ENCODE measurements at regions not wholly inside any gene's neighbourhood (a gene's known extent, or its start where the extent isn't known, plus 50 kb on each side); places are given as distances from the start of the nearest gene placed in this dataset.

- Histone ChIP-seq H3K36me3 (ENCODE audit: low read depth) (no peaks in the 10 kb centered on the region), H3K27ac (no peak overlapping the region), H3K4me2 (ENCODE audit: unreplicated experiment) (no peak overlapping the region), H3K79me2 (ENCODE audit: insufficient read depth) (no peaks in the 10 kb centered on the region), H3F3A (ENCODE audit: insufficient read depth) (peaks cover 17% of the 10 kb centered on the region), H3K4me3 (no peak overlapping the region), H4K20me1 (ENCODE audit: insufficient read depth) (no peaks in the 10 kb centered on the region), H3K27me3 (replicated peaks; ENCODE audit: insufficient read depth) (no peaks in the 10 kb centered on the region), H3K4me1 (ENCODE audit: insufficient read depth) (peaks cover 23% of the 10 kb centered on the region), H3K9ac (no peak overlapping the region), H2AFZ (no peak overlapping the region), H3K9me2 (ENCODE audit: insufficient read depth) (no peaks in the 10 kb centered on the region), H3K9me3 (ENCODE audit: low read depth) (no peaks in the 10 kb centered on the region)
- TF ChIP-seq EZH2phosphoT487 (IDR thresholded peaks at IDR 0.05; ENCODE audit: insufficient read depth, low read depth) = no peak
- no peak for TF ChIP-seq EZH2 (IDR thresholded peaks at IDR 0.05; ENCODE audit: insufficient read depth, poor library complexity, severe bottlenecking)
- WGBS, 2 experiments (ENCODE audit: low coverage in 1 of 2, low lambda C conversion rate in 2 of 2, missing lambda C conversion rate in 2 of 2) = 69 to 74% methylated on average over 11 of the region's 11 CpGs
- no peak for DNase-seq
- in situ Hi-C loops (cut with MboI) = no loop called here
These were observed 278.5 kb downstream of the RPS6KC1 start for GRCh38 chr1:213329406-213330008.

- Histone ChIP-seq H3K4me1 (ENCODE audit: insufficient read depth) (peaks cover 23% of the 10 kb centered on the region), H3K9me2 (ENCODE audit: insufficient read depth) (no peaks in the 10 kb centered on the region), H3K4me2 (ENCODE audit: unreplicated experiment) (no peak overlapping the region), H3K27ac (no peak overlapping the region), H3K9ac (no peak overlapping the region), H3K9me3 (ENCODE audit: low read depth) (no peaks in the 10 kb centered on the region), H3K4me3 (no peak overlapping the region), H3K79me2 (ENCODE audit: insufficient read depth) (no peaks in the 10 kb centered on the region), H4K20me1 (ENCODE audit: insufficient read depth) (no peaks in the 10 kb centered on the region), H3K27me3 (replicated peaks; ENCODE audit: insufficient read depth) (no peaks in the 10 kb centered on the region), H3F3A (ENCODE audit: insufficient read depth) (peaks cover 17% of the 10 kb centered on the region), H2AFZ (no peak overlapping the region), H3K36me3 (ENCODE audit: low read depth) (no peaks in the 10 kb centered on the region)
- TF ChIP-seq EZH2 (IDR thresholded peaks at IDR 0.05; ENCODE audit: insufficient read depth, poor library complexity, severe bottlenecking) (no peak), EZH2phosphoT487 (IDR thresholded peaks at IDR 0.05; ENCODE audit: insufficient read depth, low read depth) (no peak)
- WGBS, 2 experiments (ENCODE audit: low coverage in 1 of 2, low lambda C conversion rate in 2 of 2, missing lambda C conversion rate in 2 of 2) = 48 to 67% methylated on average over 3 of the region's 3 CpGs
- no peak for DNase-seq
- in situ Hi-C loops (cut with MboI) = no loop called here
These were observed 279.2 kb downstream of the RPS6KC1 start for GRCh38 chr1:213330281-213330680.

DNA sequence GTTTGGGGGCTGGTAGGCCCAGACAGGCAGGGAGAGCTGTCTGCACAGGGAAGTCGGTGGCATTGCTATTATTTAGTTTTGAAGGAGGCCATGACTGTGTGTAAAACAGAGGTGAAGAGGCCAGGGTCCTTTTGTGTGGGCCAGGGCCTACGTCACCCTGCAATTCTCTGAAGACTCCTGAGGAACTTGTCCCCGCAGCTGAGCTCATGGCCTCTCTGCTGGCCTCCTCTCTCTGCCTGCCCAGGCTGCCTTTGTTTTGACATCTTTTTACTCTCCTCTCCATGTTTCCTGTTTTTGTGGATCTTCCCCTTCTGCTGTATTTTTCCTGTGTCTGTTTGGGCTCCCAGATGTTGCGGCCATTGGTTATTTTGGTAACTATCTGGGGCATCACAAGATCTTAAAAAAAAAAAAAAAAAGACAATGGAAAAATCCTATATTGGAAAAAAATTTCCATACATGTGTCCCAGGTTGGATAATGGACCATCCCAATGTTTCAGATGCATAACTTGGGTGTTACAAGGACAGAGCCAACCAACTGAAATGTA, 280.7 kb downstream of the RPS6KC1 start:
- H3K9me3 ChIP-seq (ENCODE audit: low read depth) = no peaks in the 10 kb centered on the region

GRCh38 chr1:213332491-213332890, 281.4 kb downstream of the RPS6KC1 start:
- 26 to 29% methylated on average over 4 of the region's 4 CpGs for WGBS, 2 experiments (ENCODE audit: low coverage in 1 of 2, low lambda C conversion rate in 2 of 2, missing lambda C conversion rate in 2 of 2)
- TF ChIP-seq EZH2phosphoT487 (IDR thresholded peaks at IDR 0.05; ENCODE audit: insufficient read depth, low read depth) (no peak), EZH2 (IDR thresholded peaks at IDR 0.05; ENCODE audit: insufficient read depth, poor library complexity, severe bottlenecking) (no peak)
- H3K79me2 ChIP-seq (ENCODE audit: insufficient read depth) = no peaks in the 10 kb centered on the region
- H3K9me3 ChIP-seq (ENCODE audit: low read depth) = no peaks in the 10 kb centered on the region
- no peak for DNase-seq
- H3F3A ChIP-seq (ENCODE audit: insufficient read depth) = no peaks in the 10 kb centered on the region
- H3K9me2 ChIP-seq (ENCODE audit: insufficient read depth) = no peaks in the 10 kb centered on the region
- no peaks in the 10 kb centered on the region for H3K36me3 ChIP-seq (ENCODE audit: low read depth)
- in situ Hi-C loops (cut with MboI) = no loop called here
- no peak overlapping the region for H2AFZ ChIP-seq
- no peaks in the 10 kb centered on the region for H4K20me1 ChIP-seq (ENCODE audit: insufficient read depth)
- no peak overlapping the region for H3K27ac ChIP-seq
- peaks cover 3% of the 10 kb centered on the region for H3K4me1 ChIP-seq (ENCODE audit: insufficient read depth)
- no peak overlapping the region for H3K4me3 ChIP-seq
- no peak overlapping the region for H3K9ac ChIP-seq
- no peak overlapping the region for H3K4me2 ChIP-seq (ENCODE audit: unreplicated experiment)
- no peaks in the 10 kb centered on the region for H3K27me3 ChIP-seq (replicated peaks; ENCODE audit: insufficient read depth)

More for the DNA sequence above, 280.7 kb downstream of the RPS6KC1 start:
- Histone ChIP-seq H3F3A (ENCODE audit: insufficient read depth) (peaks cover 7% of the 10 kb centered on the region), H3K36me3 (ENCODE audit: low read depth) (no peaks in the 10 kb centered on the region), H3K27me3 (replicated peaks; ENCODE audit: insufficient read depth) (no peaks in the 10 kb centered on the region), H3K9me2 (ENCODE audit: insufficient read depth) (no peaks in the 10 kb centered on the region), H3K4me1 (ENCODE audit: insufficient read depth) (peaks cover 11% of the 10 kb centered on the region), H4K20me1 (ENCODE audit: insufficient read depth) (no peaks in the 10 kb centered on the region), H3K79me2 (ENCODE audit: insufficient read depth) (no peaks in the 10 kb centered on the region), H3K4me2 (ENCODE audit: unreplicated experiment) (no peak overlapping the region), H2AFZ (no peak overlapping the region), H3K9ac (no peak overlapping the region), H3K4me3 (no peak overlapping the region), H3K27ac (no peak overlapping the region)
- DNase-seq = no peak
- WGBS, 2 experiments (ENCODE audit: low coverage in 1 of 2, low lambda C conversion rate in 2 of 2, missing lambda C conversion rate in 2 of 2) = 48 to 77% methylated on average over 4 of the region's 4 CpGs
- no peak for TF ChIP-seq EZH2 (IDR thresholded peaks at IDR 0.05; ENCODE audit: insufficient read depth, poor library complexity, severe bottlenecking)
- no peak for TF ChIP-seq EZH2phosphoT487 (IDR thresholded peaks at IDR 0.05; ENCODE audit: insufficient read depth, low read depth)
- in situ Hi-C loops (cut with MboI) = no loop called here

Measured in GM23248 (cell line).